ENCODE measurements at regions not wholly inside any gene's neighbourhood (a gene's known extent, or its start where the extent isn't known, plus 50 kb on each side); places are given as distances from the start of the nearest gene placed in this dataset.

DNA sequence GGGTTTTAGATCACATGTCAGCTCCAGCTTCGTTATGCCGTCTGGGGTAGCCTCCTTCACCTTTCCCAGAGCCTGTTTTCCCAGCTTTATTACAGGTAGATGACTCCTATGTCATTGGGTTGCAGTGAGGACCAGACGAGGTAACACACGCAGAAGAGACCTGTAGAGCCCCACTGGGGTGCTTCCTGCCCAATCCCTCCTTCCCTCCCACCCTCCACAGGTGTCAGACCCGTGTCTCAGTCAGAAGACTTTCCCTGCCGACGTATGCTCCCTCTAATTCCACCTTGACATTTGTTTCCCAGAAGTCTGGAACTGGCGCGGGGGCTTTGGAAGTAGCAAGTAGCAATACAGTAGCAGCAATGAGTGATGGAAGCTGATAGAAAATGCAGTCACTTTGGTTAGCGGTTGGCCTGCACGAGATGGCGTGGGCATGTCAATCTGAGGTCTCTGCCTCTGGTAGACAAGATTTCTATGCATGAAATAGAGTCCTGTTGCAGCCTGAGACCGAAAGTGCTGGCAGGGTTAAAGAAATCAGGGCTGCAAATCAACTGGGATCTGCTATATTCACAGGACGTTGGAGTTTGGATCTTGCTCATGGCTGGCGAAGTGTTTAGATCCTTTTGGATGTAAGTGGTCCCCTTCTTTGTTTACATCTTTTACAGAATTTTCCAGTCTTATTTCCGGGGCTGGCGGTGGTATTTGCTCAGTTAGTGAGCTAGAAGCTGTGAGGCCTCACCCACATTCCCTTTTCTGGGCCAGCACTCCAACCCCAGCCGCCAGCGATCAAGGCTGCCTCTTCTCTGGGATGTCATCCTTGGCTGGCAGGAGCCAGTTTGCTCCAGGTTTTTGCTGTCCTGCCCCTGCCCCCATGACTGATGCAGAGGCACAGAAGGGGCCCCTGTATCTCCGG, 78.3 kb upstream of the KMT2C start:
- Histone ChIP-seq H3K9me3 (ENCODE audit: control insufficient read depth in 2 of 2, insufficient read depth in 1 of 2, low read length in 1 of 2) (peaks cover 1 to 6% of the 10 kb centered on the region in 2 donors), H3K4me1 (ENCODE audit: control insufficient read depth in 2 of 2, insufficient read depth in 2 of 2, low read length in 2 of 2) (no peaks in the 10 kb centered on the region), H3K36me3 (ENCODE audit: control insufficient read depth in 2 of 2, insufficient read depth in 2 of 2, low read length in 1 of 2) (no peaks in the 10 kb centered on the region), H3K27ac (ENCODE audit: low read depth in 1 of 2, low read length in 1 of 2) (no peak overlapping the region), H3K4me3 (ENCODE audit: low read length in 2 of 2) (no peak overlapping the region), H3K27me3 (ENCODE audit: control insufficient read depth in 2 of 2, insufficient read depth in 1 of 2, low read length in 1 of 2) (no peaks in the 10 kb centered on the region)
- WGBS, result 93% methylated on average over 20 of the region's 20 CpGs
- no peak for DNase-seq (ENCODE audit: low read depth in 6 of 9, low spot score in 9 of 9)

DNA sequence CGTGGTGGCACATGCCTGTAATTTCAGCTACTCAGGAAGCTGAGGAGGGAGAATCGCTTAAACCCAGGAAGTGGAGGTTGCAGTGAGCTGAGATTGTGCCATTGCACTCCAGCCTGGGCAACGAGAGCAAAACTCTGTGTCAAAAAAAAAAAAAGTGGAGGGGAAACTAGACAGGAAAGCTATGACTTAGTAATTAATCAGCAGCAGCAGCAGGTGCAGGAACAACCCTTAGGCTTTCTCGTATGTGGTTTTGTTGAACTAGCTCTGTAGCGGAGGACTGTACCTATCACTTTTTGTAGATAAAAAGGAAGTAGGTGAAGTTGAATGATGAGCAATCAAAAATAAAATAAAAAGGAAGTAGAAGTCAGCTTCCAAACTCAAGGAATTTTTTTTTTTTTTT, 76.9 kb upstream of the KMT2C start:
- Histone ChIP-seq H3K9me3 (ENCODE audit: control insufficient read depth in 2 of 2, insufficient read depth in 1 of 2, low read length in 1 of 2) (peaks cover 1 to 5% of the 10 kb centered on the region in 2 donors), H3K27ac (ENCODE audit: low read depth in 1 of 2, low read length in 1 of 2) (no peak overlapping the region), H3K36me3 (ENCODE audit: control insufficient read depth in 2 of 2, insufficient read depth in 2 of 2, low read length in 1 of 2) (no peaks in the 10 kb centered on the region), H3K27me3 (ENCODE audit: control insufficient read depth in 2 of 2, insufficient read depth in 1 of 2, low read length in 1 of 2) (no peaks in the 10 kb centered on the region), H3K4me1 (ENCODE audit: control insufficient read depth in 2 of 2, insufficient read depth in 2 of 2, low read length in 2 of 2) (no peaks in the 10 kb centered on the region), H3K4me3 (ENCODE audit: low read length in 2 of 2) (no peak overlapping the region)
- 5% methylated on average over 5 of the region's 5 CpGs for WGBS
- DNase-seq (ENCODE audit: low read depth in 6 of 9, low spot score in 9 of 9), result peak in 5 of 9 donors; percentile 6 to 47 (median 19)

DNA sequence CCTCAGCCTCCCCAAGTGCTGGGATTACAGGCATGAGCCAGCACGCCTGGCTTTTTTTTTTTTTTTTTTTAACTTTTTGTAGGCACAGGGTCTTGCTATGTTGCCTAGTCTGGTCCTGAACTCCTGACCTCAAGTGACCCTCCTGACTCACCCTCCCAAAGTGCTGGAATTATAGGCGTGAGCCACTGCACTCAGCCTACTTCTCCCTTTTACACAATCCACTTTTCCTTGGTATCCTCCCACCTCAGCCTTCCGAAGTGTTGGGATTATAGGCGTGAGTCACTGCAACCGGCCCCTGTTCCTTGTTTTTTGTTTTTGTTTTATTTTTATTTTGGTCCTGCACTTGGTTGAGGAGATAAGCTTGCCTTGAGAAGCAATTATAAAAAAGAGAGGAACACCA, 75.9 kb upstream of the KMT2C start:
- Histone ChIP-seq H3K4me3 (ENCODE audit: low read length in 2 of 2) (no peak overlapping the region), H3K36me3 (ENCODE audit: control insufficient read depth in 2 of 2, insufficient read depth in 2 of 2, low read length in 1 of 2) (no peaks in the 10 kb centered on the region), H3K27me3 (ENCODE audit: control insufficient read depth in 2 of 2, insufficient read depth in 1 of 2, low read length in 1 of 2) (no peaks in the 10 kb centered on the region)

DNA sequence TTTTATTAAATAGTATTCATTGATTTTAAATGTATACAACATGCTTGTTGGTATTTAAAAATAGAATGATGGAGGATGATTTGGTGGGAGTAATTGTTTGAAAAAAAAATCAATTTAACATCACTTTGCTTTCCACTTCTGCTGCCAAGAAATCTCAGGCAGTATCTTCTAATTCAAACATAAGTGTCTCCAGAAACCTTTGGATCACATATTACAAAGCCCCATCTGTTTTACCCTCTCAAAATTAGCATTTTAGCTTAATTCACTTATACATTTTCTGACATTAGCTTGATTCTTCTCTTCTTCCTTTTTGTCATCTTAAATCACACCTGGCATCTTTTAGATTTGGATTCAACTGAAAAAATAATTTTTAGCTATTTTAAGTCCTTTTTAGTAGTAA, 72.9 kb upstream of the KMT2C start:
- H3K27ac ChIP-seq (ENCODE audit: low read depth in 1 of 2, low read length in 1 of 2), result no peak overlapping the region
- H3K4me3 ChIP-seq (ENCODE audit: low read length in 2 of 2), result no peak overlapping the region
- no peaks in the 10 kb centered on the region for H3K4me1 ChIP-seq (ENCODE audit: control insufficient read depth in 2 of 2, insufficient read depth in 2 of 2, low read length in 2 of 2)
- H3K9me3 ChIP-seq (ENCODE audit: control insufficient read depth in 2 of 2, insufficient read depth in 1 of 2, low read length in 1 of 2), result no peaks in the 10 kb centered on the region
- H3K36me3 ChIP-seq (ENCODE audit: control insufficient read depth in 2 of 2, insufficient read depth in 2 of 2, low read length in 1 of 2), result no peaks in the 10 kb centered on the region
- no peaks in the 10 kb centered on the region for H3K27me3 ChIP-seq (ENCODE audit: control insufficient read depth in 2 of 2, insufficient read depth in 1 of 2, low read length in 1 of 2)
- no peak for DNase-seq (ENCODE audit: low read depth in 6 of 9, low spot score in 9 of 9)

More for the DNA sequence above, 75.9 kb upstream of the KMT2C start:
- no peak overlapping the region for H3K27ac ChIP-seq (ENCODE audit: low read depth in 1 of 2, low read length in 1 of 2)
- WGBS, result 93% methylated on average over 5 of the region's 5 CpGs
- no peaks in the 10 kb centered on the region for H3K4me1 ChIP-seq (ENCODE audit: control insufficient read depth in 2 of 2, insufficient read depth in 2 of 2, low read length in 2 of 2)
- peaks cover 1 to 5% of the 10 kb centered on the region in 2 donors for H3K9me3 ChIP-seq (ENCODE audit: control insufficient read depth in 2 of 2, insufficient read depth in 1 of 2, low read length in 1 of 2)
- DNase-seq (ENCODE audit: low read depth in 6 of 9, low spot score in 9 of 9), result no peak

DNA sequence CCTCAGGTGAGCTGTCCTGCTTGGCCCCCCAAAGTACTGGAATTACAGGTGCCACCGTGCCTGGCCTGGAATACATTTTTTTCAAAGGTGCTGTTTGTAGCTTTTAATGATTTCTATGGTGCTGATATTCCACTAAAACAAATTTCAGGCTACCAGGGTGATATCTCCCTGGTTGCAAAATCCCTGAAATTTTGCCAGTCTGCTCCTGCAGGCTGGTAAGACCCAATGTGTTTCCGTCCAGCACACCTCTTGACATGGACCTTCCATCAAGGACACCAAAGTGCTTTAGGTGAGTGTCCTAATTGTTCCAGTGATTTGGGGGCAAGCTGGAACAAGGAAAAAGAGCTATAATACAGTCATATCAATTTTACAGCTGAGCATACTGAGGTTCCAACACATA, 69.8 kb upstream of the KMT2C start:
- Histone ChIP-seq H3K36me3 (ENCODE audit: control insufficient read depth in 2 of 2, insufficient read depth in 2 of 2, low read length in 1 of 2) (no peaks in the 10 kb centered on the region), H3K9me3 (ENCODE audit: control insufficient read depth in 2 of 2, insufficient read depth in 1 of 2, low read length in 1 of 2) (no peaks in the 10 kb centered on the region), H3K4me3 (ENCODE audit: low read length in 2 of 2) (no peak overlapping the region), H3K4me1 (ENCODE audit: control insufficient read depth in 2 of 2, insufficient read depth in 2 of 2, low read length in 2 of 2) (no peaks in the 10 kb centered on the region), H3K27ac (ENCODE audit: low read depth in 1 of 2, low read length in 1 of 2) (no peak overlapping the region), H3K27me3 (ENCODE audit: control insufficient read depth in 2 of 2, insufficient read depth in 1 of 2, low read length in 1 of 2) (no peaks in the 10 kb centered on the region)
- 97% methylated on average over 2 of the region's 2 CpGs for WGBS
- DNase-seq (ENCODE audit: low read depth in 6 of 9, low spot score in 9 of 9), result no peak

DNA sequence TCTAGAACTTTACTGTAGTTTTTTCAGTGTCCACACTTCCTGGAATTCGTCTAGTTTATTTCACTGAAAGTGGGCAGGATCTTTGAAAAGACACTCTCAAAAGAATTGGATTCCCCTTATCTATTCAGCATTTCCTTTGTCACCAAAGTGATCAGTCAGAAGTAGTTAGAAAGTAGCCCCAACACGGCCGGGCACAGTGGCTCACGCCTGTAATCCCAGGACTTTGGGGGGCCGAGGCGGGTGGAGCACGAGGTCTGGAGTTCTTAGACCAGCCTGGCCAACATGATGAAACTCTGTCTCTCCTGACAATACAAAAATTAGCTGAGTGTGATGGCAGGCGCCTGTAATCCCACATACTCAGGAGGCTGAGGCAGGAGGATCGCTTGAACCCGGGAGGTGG, 69.0 kb upstream of the KMT2C start:
- Histone ChIP-seq H3K9me3 (ENCODE audit: control insufficient read depth in 2 of 2, insufficient read depth in 1 of 2, low read length in 1 of 2) (no peaks in the 10 kb centered on the region), H3K27me3 (ENCODE audit: control insufficient read depth in 2 of 2, insufficient read depth in 1 of 2, low read length in 1 of 2) (no peaks in the 10 kb centered on the region), H3K4me1 (ENCODE audit: control insufficient read depth in 2 of 2, insufficient read depth in 2 of 2, low read length in 2 of 2) (no peaks in the 10 kb centered on the region), H3K4me3 (ENCODE audit: low read length in 2 of 2) (no peak overlapping the region), H3K27ac (ENCODE audit: low read depth in 1 of 2, low read length in 1 of 2) (no peak overlapping the region), H3K36me3 (ENCODE audit: control insufficient read depth in 2 of 2, insufficient read depth in 2 of 2, low read length in 1 of 2) (no peaks in the 10 kb centered on the region)
- DNase-seq (ENCODE audit: low read depth in 6 of 9, low spot score in 9 of 9), result no peak
- WGBS, result 95% methylated on average over 10 of the region's 10 CpGs

DNA sequence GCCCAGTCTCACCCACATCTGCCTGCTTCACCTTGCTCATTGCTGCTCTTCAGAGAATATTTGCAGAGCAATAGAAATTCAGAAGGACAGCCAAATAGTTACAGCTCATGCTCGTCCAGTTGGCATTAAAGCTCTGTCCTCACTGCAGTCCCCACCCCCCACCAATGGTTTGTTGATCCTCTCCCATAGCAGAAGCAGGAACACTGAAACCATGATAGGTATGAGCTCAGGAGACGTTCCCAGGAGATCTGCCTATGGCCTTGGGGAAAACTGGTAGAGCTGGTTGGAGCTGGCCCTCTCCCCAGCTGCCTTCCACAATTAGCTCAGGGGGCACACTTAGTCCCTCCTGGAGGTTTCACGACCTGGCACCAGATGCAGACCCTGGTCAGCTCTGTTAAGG, 68.6 kb upstream of the KMT2C start:
- Histone ChIP-seq H3K9me3 (ENCODE audit: control insufficient read depth in 2 of 2, insufficient read depth in 1 of 2, low read length in 1 of 2) (no peaks in the 10 kb centered on the region), H3K27me3 (ENCODE audit: control insufficient read depth in 2 of 2, insufficient read depth in 1 of 2, low read length in 1 of 2) (no peaks in the 10 kb centered on the region), H3K36me3 (ENCODE audit: control insufficient read depth in 2 of 2, insufficient read depth in 2 of 2, low read length in 1 of 2) (no peaks in the 10 kb centered on the region), H3K4me1 (ENCODE audit: control insufficient read depth in 2 of 2, insufficient read depth in 2 of 2, low read length in 2 of 2) (no peaks in the 10 kb centered on the region), H3K4me3 (ENCODE audit: low read length in 2 of 2) (no peak overlapping the region), H3K27ac (ENCODE audit: low read depth in 1 of 2, low read length in 1 of 2) (no peak overlapping the region)
- 84% methylated on average over 3 of the region's 3 CpGs for WGBS
- no peak for DNase-seq (ENCODE audit: low read depth in 6 of 9, low spot score in 9 of 9)

DNA sequence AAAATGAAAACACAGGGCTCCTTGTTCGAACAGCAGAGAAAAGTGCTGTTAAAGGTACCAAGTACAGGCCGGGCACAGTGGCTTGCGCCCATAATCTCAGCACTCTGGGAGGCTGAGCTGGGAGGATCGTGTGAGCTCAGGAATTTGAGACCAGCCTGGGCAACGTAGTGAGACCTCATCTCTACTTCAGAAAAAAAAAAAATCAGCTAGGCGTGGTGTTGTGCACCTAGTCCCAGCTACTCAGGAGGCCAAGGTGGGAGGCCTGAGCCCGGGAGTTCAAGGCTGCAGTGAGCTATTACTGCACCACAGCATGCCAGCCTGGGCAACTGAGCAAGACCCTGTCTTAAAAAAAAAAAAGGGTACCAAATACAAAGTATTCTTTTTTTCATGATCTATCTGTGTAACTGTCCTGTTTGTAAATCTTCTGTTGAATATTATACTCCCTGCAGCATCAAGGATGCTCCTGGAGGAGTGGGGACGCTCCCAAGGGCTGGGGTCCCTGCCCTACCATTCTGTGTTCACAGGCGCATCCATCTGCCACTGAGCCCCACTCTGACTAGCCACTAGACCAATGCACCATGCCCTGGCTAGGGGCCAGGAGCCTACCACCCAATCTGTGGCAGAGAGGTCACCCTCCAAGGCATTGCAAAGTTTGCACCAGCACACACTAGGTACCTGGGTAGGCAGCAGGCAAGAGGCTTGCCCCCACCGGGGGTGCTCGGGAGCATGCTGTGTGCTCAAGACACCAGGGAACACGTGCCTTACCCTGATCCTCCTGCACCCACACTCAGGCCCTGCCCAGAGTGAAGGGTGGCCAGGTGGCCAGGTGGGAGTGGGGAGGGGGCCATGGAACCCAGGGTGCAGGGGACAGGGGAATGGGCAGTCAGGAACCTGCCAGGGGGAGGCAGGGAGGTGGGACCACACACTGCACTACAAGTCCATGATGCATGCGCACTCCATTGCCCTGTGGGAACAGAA, 67.3 kb upstream of the KMT2C start:
- no peak overlapping the region for H3K27ac ChIP-seq (ENCODE audit: low read depth in 1 of 2, low read length in 1 of 2)
- no peaks in the 10 kb centered on the region for H3K36me3 ChIP-seq (ENCODE audit: control insufficient read depth in 2 of 2, insufficient read depth in 2 of 2, low read length in 1 of 2)
- 94% methylated on average over 13 of the region's 13 CpGs for WGBS
- no peak for DNase-seq (ENCODE audit: low read depth in 6 of 9, low spot score in 9 of 9)
- H3K4me1 ChIP-seq (ENCODE audit: control insufficient read depth in 2 of 2, insufficient read depth in 2 of 2, low read length in 2 of 2), result no peaks in the 10 kb centered on the region
- no peak overlapping the region for H3K4me3 ChIP-seq (ENCODE audit: low read length in 2 of 2)
- no peaks in the 10 kb centered on the region for H3K9me3 ChIP-seq (ENCODE audit: control insufficient read depth in 2 of 2, insufficient read depth in 1 of 2, low read length in 1 of 2)
- no peaks in the 10 kb centered on the region for H3K27me3 ChIP-seq (ENCODE audit: control insufficient read depth in 2 of 2, insufficient read depth in 1 of 2, low read length in 1 of 2)

DNA sequence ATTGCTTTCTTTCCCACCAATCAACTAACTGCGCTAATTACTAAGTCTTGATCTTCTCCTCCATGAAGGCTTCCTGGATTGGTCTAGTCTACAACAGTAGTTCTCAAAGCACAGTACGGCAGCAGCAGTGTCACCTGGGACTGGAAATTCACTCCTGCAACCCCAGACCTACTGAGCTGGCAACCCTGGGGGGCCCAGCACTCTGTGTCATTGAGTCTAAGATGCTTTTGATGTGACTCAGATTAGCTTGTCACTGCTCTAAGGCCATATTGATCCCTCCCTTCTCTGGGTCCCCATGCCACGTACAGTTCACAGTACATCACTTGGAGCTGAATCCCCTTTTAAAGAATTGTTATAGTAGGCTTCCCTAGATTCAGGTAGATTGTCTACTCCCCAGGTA, 65.7 kb upstream of the KMT2C start:
- H3K9me3 ChIP-seq (ENCODE audit: control insufficient read depth in 2 of 2, insufficient read depth in 1 of 2, low read length in 1 of 2), result no peaks in the 10 kb centered on the region
- H3K4me3 ChIP-seq (ENCODE audit: low read length in 2 of 2), result no peak overlapping the region
- H3K27ac ChIP-seq (ENCODE audit: low read depth in 1 of 2, low read length in 1 of 2), result no peak overlapping the region
- 95% methylated on average over 3 of the region's 3 CpGs for WGBS
- H3K4me1 ChIP-seq (ENCODE audit: control insufficient read depth in 2 of 2, insufficient read depth in 2 of 2, low read length in 2 of 2), result no peaks in the 10 kb centered on the region
- DNase-seq (ENCODE audit: low read depth in 6 of 9, low spot score in 9 of 9), result no peak
- no peaks in the 10 kb centered on the region for H3K36me3 ChIP-seq (ENCODE audit: control insufficient read depth in 2 of 2, insufficient read depth in 2 of 2, low read length in 1 of 2)
- no peaks in the 10 kb centered on the region for H3K27me3 ChIP-seq (ENCODE audit: control insufficient read depth in 2 of 2, insufficient read depth in 1 of 2, low read length in 1 of 2)

Measured in thymus (tissue), 11 donors.